IPS-15b (cell line): ENCODE measurements at regions not wholly inside any gene's neighbourhood (a gene's known extent, or its start where the extent isn't known, plus 50 kb on each side); places are given as distances from the start of the nearest gene placed in this dataset.
"Not testable (repeated sequence)": the region's sequence is repeated elsewhere in the genome, so short reads cannot be mapped to it uniquely, and the experiment has no call there.

Experiments
- H3K27me3 ChIP-seq: one replicate; pipeline ENCODE4 v1.6.1; 2013; ENCODE audit warnings: low read length; ENCODE audit not compliant: control insufficient read depth, insufficient read depth
- H3K36me3 ChIP-seq: one replicate; pipeline ENCODE4 v1.6.1; 2013; ENCODE audit warnings: low read length; ENCODE audit not compliant: control insufficient read depth, insufficient read depth
- H3K4me1 ChIP-seq: one replicate; pipeline ENCODE4 v1.6.1; 2013; ENCODE audit warnings: mild to moderate bottlenecking, low read length; ENCODE audit not compliant: control insufficient read depth, insufficient read depth
- H3K4me3 ChIP-seq: one replicate; pipeline ENCODE4 v1.5.1; 2013; ENCODE audit warnings: low read depth, low read length
- H3K9ac ChIP-seq: one replicate; pipeline ENCODE4 v1.6.1; 2013; ENCODE audit warnings: low read depth, mild to moderate bottlenecking, low read length
- H3K9me3 ChIP-seq: one replicate; pipeline ENCODE4 v1.6.1; 2013; ENCODE audit warnings: mild to moderate bottlenecking, low read length; ENCODE audit not compliant: control insufficient read depth, insufficient read depth

GRCh38 chr16:65315081-65315780 lies 193.4 kb upstream of the CDH11 start:
- H3K36me3 ChIP-seq: no peaks in the 10 kb centered on the region
- no peak overlapping the region for H3K4me3 ChIP-seq
- peaks cover 13% of the 10 kb centered on the region for H3K4me1 ChIP-seq
- no peaks in the 10 kb centered on the region for H3K9me3 ChIP-seq
- H3K27me3 ChIP-seq: no peaks in the 10 kb centered on the region
- no peak overlapping the region for H3K9ac ChIP-seq

GRCh38 chr16:65314627-65315008 lies 192.8 kb upstream of the CDH11 start:
- H3K9me3 ChIP-seq: no peaks in the 10 kb centered on the region
- peaks cover 8% of the 10 kb centered on the region for H3K4me1 ChIP-seq
- H3K27me3 ChIP-seq: no peaks in the 10 kb centered on the region
- no peak overlapping the region for H3K9ac ChIP-seq
- H3K36me3 ChIP-seq: no peaks in the 10 kb centered on the region
- H3K4me3 ChIP-seq: no peak overlapping the region

- Histone ChIP-seq H3K4me1 (peaks cover 8% of the 10 kb centered on the region), H3K9ac (no peak overlapping the region), H3K4me3 (no peak overlapping the region), H3K27me3 (no peaks in the 10 kb centered on the region), H3K9me3 (no peaks in the 10 kb centered on the region), H3K36me3 (no peaks in the 10 kb centered on the region)
Measured at GRCh38 chr16:65313936-65314626, 192.2 kb upstream of the CDH11 start.

- no peak overlapping the region for H3K9ac ChIP-seq
- no peaks in the 10 kb centered on the region for H3K9me3 ChIP-seq
- H3K4me3 ChIP-seq: no peak overlapping the region
- H3K4me1 ChIP-seq: peaks cover 3% of the 10 kb centered on the region
- no peaks in the 10 kb centered on the region for H3K36me3 ChIP-seq
- no peaks in the 10 kb centered on the region for H3K27me3 ChIP-seq
Measured at GRCh38 chr16:65312795-65313194, 190.9 kb upstream of the CDH11 start.

- H3K9me3 ChIP-seq: no peaks in the 10 kb centered on the region
Measured at GRCh38 chr16:65312071-65312470, 190.2 kb upstream of the CDH11 start.

GRCh38 chr16:65310491-65310890 lies 188.6 kb upstream of the CDH11 start:
- not testable (repeated sequence) for H3K4me1 ChIP-seq, H3K4me3 ChIP-seq, H3K9ac ChIP-seq

More at GRCh38 chr16:65312071-65312470, 190.2 kb upstream of the CDH11 start:
- H3K27me3 ChIP-seq: no peaks in the 10 kb centered on the region
- H3K4me3 ChIP-seq: no peak overlapping the region
- H3K4me1 ChIP-seq: peaks cover 3% of the 10 kb centered on the region
- no peak overlapping the region for H3K9ac ChIP-seq
- H3K36me3 ChIP-seq: no peaks in the 10 kb centered on the region

GRCh38 chr16:65309354-65309753 lies 187.5 kb upstream of the CDH11 start:
- Histone ChIP-seq H3K9ac (no peak overlapping the region), H3K27me3 (no peaks in the 10 kb centered on the region)

More at GRCh38 chr16:65310491-65310890, 188.6 kb upstream of the CDH11 start:
- not testable (repeated sequence) for H3K27me3 ChIP-seq, H3K36me3 ChIP-seq, H3K9me3 ChIP-seq

GRCh38 chr16:65308506-65308905 lies 186.6 kb upstream of the CDH11 start:
- H3K36me3 ChIP-seq: no peaks in the 10 kb centered on the region
- no peak overlapping the region for H3K9ac ChIP-seq
- H3K4me1 ChIP-seq: peaks cover 9% of the 10 kb centered on the region
- no peaks in the 10 kb centered on the region for H3K27me3 ChIP-seq
- no peak overlapping the region for H3K4me3 ChIP-seq
- no peaks in the 10 kb centered on the region for H3K9me3 ChIP-seq

More at GRCh38 chr16:65309354-65309753, 187.5 kb upstream of the CDH11 start:
- no peaks in the 10 kb centered on the region for H3K9me3 ChIP-seq
- H3K4me1 ChIP-seq: peaks cover 9% of the 10 kb centered on the region
- no peaks in the 10 kb centered on the region for H3K36me3 ChIP-seq
- H3K4me3 ChIP-seq: no peak overlapping the region

- H3K36me3 ChIP-seq: no peaks in the 10 kb centered on the region
- H3K27me3 ChIP-seq: no peaks in the 10 kb centered on the region
- peaks cover 9% of the 10 kb centered on the region for H3K4me1 ChIP-seq
- H3K9ac ChIP-seq: no peak overlapping the region
- no peak overlapping the region for H3K4me3 ChIP-seq
- H3K9me3 ChIP-seq: no peaks in the 10 kb centered on the region
Measured at GRCh38 chr16:65307286-65307685, 185.4 kb upstream of the CDH11 start.

- H3K4me3 ChIP-seq: no peak overlapping the region
- H3K27me3 ChIP-seq: no peaks in the 10 kb centered on the region
- H3K36me3 ChIP-seq: no peaks in the 10 kb centered on the region
- H3K9ac ChIP-seq: no peak overlapping the region
- H3K9me3 ChIP-seq: no peaks in the 10 kb centered on the region
- peaks cover 9% of the 10 kb centered on the region for H3K4me1 ChIP-seq
Measured at GRCh38 chr16:65306722-65307121, 184.9 kb upstream of the CDH11 start.

- no peak overlapping the region for H3K4me3 ChIP-seq
- no peak overlapping the region for H3K9ac ChIP-seq
- H3K9me3 ChIP-seq: no peaks in the 10 kb centered on the region
- no peaks in the 10 kb centered on the region for H3K36me3 ChIP-seq
- no peaks in the 10 kb centered on the region for H3K27me3 ChIP-seq
- peaks cover 9% of the 10 kb centered on the region for H3K4me1 ChIP-seq
Measured at GRCh38 chr16:65306300-65306699, 184.4 kb upstream of the CDH11 start.
